ENCODE measurements at regions not wholly inside any gene's neighbourhood (a gene's known extent, or its start where the extent isn't known, plus 50 kb on each side); places are given as distances from the start of the nearest gene placed in this dataset.

GRCh38 chr2:42864641-42865280, 72.4 kb upstream of the HAAO start:
- no peak for DNase-seq

GRCh38 chr2:42864222-42864621, 71.8 kb upstream of the HAAO start:
- DNase-seq = no peak

GRCh38 chr2:42863751-42864150, 71.4 kb upstream of the HAAO start:
- DNase-seq = no peak

- no peak for DNase-seq
These were observed 70.9 kb upstream of the HAAO start for GRCh38 chr2:42863320-42863719.

DNA sequence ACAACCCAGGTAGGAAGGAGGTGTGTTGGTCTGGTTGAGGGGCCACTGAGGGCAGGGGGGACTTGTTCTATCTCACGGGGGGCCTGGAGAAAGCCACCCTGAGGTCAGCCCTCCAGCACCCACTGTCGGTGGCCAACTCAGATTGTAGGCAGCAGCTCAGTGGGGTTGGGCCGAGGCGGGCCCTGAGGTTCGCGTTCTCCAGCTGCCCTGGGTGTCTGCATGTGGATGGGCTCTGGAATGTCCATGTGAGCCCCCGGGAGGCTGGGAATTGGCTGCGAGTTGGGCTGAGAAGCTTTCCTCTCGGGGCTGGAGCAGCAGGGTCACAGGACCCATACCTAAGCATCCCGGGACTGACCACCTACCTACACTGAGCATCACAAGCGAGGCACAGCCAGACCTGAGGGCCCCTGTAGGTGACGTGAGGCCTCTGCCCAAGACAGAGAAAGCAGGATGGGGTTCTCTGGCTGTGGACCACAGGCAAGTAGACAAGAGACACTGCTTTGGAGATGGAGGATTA, 70.3 kb upstream of the HAAO start:
- no peak for DNase-seq

DNA sequence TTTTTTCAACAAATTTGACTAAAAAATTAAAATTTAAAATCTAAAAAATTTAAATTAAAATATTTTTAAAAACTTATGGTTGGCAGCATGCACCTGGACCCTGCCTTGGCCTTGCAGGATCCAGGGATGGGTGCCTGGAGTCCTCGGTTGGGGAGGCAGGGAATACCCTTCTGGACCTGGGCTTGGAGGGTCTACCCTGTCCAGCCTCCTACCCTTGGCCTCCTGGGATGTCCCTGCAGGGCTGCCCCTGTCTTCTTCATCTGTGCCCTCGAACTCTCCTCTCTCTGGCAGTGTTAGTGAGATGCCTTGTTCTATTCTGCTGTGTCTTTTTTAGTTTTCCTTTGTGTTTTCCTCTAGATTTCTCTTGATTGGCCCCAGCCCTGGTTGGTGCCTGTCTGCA, 68.9 kb upstream of the HAAO start:
- DNase-seq = no peak

DNA sequence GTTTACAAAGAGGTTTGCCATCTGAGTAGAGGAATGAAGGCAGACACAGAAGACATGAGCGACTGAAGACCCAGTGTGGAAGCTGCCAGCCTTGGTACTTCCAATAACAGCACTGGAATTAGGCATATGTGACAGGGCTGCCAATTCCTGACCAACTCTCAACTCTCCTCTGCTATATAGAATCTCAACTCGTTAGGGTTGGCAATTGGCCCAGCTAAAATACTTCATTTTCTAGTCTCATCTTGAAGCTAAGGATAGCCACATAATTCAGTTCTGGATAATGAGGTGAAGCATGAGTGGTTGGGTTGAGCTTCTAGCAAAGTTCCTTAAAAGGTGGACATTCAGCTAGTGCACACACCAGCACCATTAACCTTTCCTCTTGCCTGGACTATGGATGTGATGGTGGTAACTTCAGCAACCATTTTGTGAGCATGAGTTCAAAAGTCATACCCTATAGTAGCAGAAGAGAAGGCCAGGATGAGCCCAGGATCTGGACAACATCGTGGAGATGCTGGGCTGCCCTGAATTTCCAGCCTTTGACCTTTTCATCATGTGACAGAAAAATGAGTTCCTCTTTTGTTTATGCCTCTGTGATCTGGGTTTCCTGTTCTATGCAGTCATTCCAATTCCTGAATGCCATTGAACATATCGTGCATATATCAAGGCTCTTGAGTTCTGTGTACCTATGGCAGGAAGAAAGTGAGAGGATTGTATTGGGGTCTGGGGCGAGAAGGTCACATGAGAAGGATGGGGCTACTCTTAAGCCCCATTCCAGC, 68.1 kb upstream of the HAAO start:
- DNase-seq = no peak

DNA sequence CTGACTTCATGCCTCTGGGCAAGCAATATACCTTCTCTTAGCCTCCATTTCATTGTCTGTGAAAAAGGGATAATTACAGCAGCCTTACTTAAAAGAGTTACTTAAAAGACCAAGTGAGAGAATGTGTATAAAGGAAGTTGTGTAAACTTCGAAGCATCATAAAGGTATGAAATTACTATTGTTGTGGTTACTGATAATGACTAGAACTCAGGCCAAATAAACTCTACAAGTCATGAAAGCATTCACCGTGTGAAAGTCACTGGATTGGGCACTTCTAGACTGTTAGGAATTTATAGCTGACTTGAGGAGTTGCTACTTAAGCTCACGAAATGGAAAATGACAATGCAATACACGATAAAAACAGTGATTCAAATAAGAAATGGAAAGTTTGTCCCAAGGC, 67.4 kb upstream of the HAAO start:
- no peak for DNase-seq

DNA sequence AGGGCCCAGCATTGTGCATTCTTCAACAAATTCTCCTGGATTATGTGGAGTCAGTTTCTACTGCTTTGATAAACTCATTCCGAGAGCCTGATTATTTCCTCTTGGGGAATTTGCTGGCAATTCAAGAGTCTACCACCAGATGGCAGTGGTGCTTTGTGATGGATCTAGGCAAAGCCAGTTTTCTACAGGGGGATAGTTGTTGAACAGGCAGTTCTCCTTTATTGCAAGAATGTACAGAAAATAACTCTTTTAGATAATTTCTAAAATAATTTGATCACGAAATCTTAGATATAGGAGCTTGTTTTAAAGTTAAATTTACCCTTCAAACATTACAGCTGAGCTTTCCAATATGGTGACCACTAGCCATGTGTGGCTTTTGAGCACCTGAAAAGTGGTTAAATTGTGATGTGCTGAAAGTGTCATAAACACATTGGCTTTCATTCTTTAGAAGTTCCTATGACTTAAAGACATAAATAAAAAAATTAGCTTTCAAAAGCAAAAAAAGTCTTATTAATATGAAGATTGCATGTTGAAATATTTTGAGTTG, 66.7 kb upstream of the HAAO start:
- peak; percentile 67 for DNase-seq

DNA sequence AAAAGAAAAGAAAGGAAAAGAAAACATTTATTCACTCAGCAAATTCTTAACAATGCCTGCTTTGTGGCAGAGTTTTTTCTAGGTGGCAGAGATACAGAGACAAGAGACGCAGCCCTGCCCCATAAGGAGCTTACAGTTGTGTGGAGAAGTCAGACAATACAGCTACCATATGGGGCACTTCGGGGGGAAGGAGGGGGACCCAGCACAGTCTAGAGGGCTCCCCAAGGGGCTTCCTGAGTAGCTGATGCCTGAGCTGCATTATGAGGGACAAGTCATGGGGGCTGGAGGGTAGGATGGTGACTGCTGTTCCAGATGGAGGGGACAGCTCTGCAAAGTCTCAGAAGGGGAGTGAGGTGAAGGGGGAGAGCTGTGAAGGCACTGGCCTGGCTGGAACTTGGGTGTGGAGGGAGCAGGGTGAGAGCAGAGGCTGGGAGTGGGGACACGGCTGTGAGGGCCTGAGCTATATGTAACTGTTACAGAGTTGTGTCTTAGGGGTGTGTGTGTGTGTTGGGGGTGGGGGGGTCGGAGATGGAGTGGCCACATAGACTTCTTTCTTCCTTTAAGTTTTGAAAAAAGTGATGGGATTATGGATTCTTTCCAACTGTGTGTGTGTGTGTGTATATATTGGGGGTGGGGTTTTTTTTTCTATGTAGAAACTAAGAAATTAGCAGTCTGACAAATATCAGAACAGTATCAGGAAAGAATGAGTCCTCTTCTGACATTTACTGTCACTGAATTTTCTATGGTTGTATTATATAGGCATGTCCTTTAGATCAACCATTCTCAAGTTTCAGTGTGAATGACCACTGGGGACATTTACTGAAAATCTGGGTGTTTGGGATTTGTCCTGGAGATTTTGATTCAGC, 66.0 kb upstream of the HAAO start:
- DNase-seq = no peak

GRCh38 chr2:42856891-42857632, 64.7 kb upstream of the HAAO start:
- no peak for DNase-seq

DNA sequence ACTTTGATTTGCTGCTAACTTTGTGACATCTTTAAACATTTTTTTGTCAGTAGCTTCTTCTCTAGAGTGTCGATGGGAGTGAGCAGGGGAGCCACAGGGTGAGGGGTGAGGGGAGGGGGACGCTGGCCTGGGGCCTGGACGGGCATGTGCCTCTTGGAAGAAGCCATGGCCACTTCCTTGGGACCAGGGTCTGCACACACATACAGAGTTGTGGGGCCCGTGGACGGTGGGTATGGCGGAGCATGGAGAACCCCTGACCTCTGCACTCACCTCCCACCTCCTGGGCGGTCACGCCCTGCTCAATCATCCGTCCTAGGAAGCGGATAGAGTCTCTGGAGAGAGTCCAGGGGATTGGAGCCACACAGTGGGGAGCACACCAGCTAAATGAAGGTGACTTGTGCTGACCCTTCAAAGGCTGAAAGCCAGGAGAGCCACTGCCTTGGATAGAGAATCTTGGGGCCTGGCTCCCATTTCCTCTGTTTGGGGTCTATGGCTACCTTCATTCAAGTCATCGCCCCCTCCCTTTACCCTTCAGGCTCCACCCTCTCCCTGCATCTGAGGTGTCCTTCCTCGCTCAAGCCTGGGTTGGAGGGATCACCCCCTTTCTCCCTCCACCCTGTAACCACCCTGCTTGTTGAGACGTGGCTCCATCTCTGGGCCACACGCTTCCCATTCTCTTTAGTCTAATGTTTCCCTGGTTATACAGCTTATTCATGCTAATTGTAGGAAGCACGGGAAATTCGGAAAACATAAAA, 63.9 kb upstream of the HAAO start:
- DNase-seq = no peak

DNA sequence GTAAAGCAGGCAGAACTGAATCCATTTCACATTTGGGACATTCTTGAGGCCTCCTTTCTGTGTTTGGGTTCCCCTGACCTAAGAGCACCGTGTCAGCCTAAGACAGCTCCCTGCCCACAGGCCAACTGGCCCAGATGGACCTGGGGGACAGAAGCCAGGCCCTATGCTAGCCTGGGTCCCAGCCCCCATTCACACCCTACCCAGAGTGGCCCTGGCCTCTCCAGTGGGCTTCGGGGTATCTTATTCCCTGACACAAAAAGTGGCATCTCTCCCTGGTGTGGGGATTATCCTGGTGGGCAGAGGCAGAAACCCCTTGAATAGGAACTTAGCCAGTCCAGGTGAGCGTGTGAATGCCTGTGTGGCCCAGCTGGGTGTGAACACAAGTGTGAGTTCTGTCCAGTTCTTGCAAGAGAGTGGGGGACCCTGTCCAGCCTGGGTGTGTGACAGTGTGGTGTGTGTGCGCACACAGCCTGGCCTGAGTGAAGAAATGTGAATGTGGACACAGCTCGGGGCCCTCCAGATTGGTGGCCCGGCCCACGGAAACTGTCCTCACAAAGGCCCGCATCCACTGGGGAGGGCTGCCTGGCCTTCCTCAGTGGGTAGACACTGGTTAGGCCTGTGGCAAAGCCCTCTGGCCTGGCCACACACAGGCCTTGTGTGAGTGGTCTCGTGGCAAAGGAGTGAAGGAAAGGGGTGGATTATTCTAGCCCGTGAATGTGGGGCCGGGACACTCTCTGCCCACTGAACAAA, 63.0 kb upstream of the HAAO start:
- DNase-seq = no peak

DNA sequence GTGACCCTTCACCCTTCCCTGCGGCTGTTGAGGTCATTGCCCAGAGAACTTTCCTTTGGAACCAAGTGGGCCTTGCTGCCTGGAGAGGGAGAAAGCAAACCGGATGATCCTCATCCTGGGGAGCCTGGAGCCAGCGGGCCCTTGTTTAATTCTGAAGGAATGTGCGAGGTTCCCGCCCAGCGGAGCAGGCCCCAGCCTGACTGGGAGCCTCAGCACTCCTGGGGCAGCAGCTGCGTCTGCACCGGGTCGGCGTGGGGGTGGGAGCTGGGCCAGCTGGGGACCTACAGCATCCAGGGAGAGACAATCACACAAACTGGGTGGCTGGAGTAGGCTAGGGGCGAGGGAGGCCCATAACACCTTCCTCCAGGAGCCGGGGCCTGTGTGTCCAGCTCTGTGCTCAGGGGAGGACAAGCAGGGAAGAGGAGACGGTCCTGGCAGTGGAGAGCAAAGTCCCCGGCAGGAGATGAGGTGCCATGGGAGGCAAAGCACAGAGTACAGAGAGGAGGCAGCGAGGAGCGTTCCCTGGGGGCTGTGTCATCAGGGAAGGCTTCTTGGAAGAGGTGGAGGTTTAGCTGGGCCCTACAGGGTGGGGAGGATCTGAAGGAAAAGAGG, 61.9 kb upstream of the HAAO start:
- DNase-seq = no peak

DNA sequence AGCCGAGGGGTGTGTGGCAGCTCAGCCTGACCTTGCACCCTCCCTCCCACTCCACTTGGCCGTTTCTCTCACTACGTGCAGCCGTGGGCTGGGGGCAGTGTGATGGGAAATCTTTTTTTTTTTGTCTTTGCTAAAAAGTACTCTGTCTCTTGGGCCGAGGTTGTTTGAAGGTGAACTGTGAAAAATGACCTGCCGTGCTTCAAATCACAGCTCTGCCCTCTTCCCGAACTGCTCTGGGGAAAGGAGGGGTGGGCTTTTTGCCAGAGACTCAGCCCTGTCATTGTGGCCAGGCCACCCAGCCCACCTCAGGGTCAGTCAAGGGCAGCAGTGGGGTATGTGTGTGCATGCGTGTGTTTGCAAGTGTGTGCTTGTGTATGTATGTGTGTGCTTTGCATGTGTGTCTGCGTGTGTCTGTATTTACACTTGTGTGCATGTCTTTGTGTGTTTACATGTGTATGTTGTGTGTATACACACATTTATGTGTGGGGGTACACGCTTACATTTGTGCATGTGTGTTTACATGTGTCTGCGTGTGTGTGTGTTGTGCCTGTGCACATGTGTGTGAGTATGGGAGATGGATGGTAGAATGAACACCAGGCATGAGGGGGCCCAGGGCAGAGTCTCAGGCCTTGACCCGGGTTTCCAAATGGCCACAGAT, 61.3 kb upstream of the HAAO start:
- no peak for DNase-seq

DNA sequence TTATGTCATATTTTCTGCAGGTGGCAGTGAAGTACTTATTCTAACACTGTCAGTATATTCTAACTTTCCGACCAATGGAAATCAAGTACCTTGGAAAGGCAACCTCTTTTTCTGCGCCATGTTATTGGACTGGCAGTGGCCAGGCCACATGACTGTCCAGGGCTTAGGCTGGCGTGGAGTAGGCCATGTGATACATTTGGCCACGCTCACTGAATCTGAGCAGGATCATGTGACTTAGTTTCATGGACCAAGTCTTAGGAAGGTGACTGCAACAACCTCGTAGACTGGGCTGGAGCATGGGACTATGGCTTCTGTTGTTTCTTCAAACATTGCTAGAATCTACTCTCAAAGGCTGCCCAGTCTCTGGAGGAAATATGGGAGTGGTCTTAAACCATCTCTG, 60.4 kb upstream of the HAAO start:
- DNase-seq = no peak

DNA sequence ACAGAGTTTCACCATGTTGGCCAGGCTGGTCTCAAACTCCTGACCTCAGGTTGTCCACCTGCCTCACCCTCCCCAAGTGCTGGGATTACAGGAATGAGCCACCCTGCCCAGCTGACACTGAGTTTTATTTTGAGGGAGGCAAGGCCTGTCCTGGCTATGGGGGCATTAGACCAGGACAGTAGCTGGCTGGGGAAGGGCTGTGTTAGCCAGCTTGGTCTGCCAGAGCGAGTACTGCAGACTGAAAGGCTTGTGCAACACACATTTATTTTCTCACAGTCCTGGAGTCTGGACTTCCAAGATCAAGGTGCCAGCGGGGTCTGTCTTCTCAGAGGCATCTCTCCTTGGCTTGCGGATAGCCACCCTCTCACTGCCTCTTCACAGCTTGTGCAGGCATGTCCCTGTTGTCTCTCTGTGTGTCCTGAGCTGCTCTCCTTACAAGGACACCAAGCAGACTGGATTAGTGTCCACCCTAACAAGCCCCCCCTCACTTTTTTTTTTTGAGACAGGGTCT, 59.4 kb upstream of the HAAO start:
- DNase-seq = no peak

GRCh38 chr2:42851186-42851585, 58.8 kb upstream of the HAAO start:
- no peak for DNase-seq

DNA sequence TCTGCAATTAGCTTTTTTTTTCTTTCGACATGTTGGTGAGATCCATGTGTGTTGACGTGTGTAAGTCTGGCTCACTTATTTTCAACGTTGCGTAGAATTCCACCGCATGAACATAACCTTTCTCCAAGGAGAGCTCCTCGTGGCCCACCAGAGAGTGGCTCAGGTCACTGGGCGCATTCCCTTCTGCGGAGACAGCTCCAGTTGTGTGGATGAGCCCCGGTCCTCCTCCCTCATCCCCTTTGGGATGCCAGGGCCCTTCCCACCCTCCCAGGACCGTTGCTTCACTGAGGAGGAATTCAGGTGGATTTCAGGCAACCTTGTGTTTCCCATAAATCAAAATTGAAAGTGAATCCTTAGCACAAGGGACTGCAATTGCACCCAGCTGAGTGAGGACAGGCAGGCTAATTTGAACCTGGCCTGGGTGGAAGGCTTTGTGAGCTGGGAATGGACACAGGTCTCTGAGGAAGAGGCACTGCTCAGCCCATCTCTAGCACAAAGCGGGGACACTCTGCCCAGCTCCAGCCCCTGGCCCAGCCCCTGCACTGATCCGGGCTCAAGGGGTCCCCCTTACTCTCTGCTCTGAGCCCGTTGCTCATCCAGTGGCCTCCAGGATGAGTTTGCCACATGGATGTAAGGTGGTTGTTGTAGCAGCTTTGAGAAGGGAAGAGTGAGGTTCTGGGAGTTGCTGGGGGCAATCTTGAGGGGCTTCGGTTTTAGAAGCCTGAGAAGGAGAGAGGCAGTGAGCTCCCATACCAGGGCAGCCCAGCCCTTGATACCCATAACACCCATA, 57.8 kb upstream of the HAAO start:
- no peak for DNase-seq

All from CD4-positive, alpha-beta T cell treated with Interleukin-21 for 1 hour (primary cell).